ENCODE measurements at regions not wholly inside any gene's neighbourhood (a gene's known extent, or its start where the extent isn't known, plus 50 kb on each side); places are given as distances from the start of the nearest gene placed in this dataset.

DNA sequence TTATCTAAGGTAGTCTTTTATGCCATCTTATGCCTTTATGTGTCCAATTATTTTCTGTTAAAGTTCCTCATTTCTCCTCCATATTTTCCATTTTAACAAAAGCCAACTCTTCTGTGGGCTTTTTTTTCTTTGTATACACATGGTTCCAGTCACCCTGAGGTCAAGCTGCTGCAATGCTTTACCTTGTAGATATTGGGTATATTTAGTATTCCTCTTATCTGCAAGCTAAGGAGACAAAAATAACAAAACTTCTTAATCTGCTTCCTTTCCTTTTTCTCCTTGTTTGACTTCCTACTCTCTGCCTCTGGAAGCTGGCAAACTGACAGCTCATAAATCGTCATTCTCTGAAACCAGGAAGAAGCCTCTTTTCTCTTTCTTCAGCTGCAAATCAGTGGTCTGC is 885.0 kb upstream of the LRRN3 start:
- CTCF ChIA-PET, result no interaction called here
- no peaks in the 10 kb centered on the region for H3K36me3 ChIP-seq (ENCODE audit: control insufficient read depth in 2 of 2, insufficient read depth in 2 of 2, low read length in 1 of 2)
- SMC1A ChIA-PET (ENCODE audit: uncharacterized antibody, unreplicated experiment), result no interaction called here
- POLR2A ChIA-PET, result no interaction called here
- H3K4me3 ChIP-seq, result no peak overlapping the region
- H3K4me1 ChIP-seq (ENCODE audit: control insufficient read depth, insufficient read depth, low read length), result no peaks in the 10 kb centered on the region
- H3K79me2 ChIP-seq (ENCODE audit: control insufficient read depth, insufficient read depth, low read length), result no peaks in the 10 kb centered on the region
- no peak overlapping the region for H2AFZ ChIP-seq (ENCODE audit: control insufficient read depth, low read depth, low read length)
- in situ Hi-C loops (cut with MboI) (no loop called here), intact Hi-C loops (cut with micrococcal nuclease; ENCODE audit: unreplicated experiment) (no loop called here)
- H3K4me2 ChIP-seq (ENCODE audit: control insufficient read depth, insufficient read depth), result no peak overlapping the region
- ATAC-seq (no peak), FAIRE-seq (no peak), DNase-seq (ENCODE audit: low read depth, low spot score) (no peak)
- no peaks in the 10 kb centered on the region for H4K20me1 ChIP-seq (ENCODE audit: control insufficient read depth, insufficient read depth)
- H3K27ac ChIP-seq (ENCODE audit: control insufficient read depth, insufficient read depth), result no peak overlapping the region
- H3K9me3 ChIP-seq (replicated peaks; ENCODE audit: control insufficient read depth, insufficient read depth, low read length), result no peaks in the 10 kb centered on the region
- TF ChIP-seq POU2F2 (IDR thresholded peaks at IDR 0.05; ENCODE audit: borderline replicate concordance, low read depth, low read length) (no peak), NRF1 (conservative IDR thresholded peaks at IDR 0.05; ENCODE audit: low read depth, low read length) (no peak), PAX5 (IDR thresholded peaks at IDR 0.05; ENCODE audit: borderline replicate concordance, low read depth, low read length) (no peak), KDM1A (IDR thresholded peaks at IDR 0.05; ENCODE audit: borderline replicate concordance) (no peak), LARP7 (IDR thresholded peaks at IDR 0.05) (no peak), ZNF622 (IDR thresholded peaks at IDR 0.05) (no peak), GABPA (IDR thresholded peaks at IDR 0.05; ENCODE audit: low read depth) (no peak), EZH2 (IDR thresholded peaks at IDR 0.05; ENCODE audit: borderline replicate concordance, control insufficient read depth, low read depth, low read length) (no peak), NR2C2 (IDR thresholded peaks at IDR 0.05; ENCODE audit: borderline replicate concordance, control insufficient read depth, insufficient read length, low read depth) (no peak), SP1 (IDR thresholded peaks at IDR 0.05; ENCODE audit: low read depth, low read length) (no peak), SPI1 (IDR thresholded peaks at IDR 0.05; ENCODE audit: borderline replicate concordance, insufficient read depth, low read depth, low read length) (no peak), CBX3 (IDR thresholded peaks at IDR 0.05; ENCODE audit: borderline replicate concordance, low read depth) (no peak), ZNF24 (IDR thresholded peaks at IDR 0.05) (no peak), SREBF2 (IDR thresholded peaks at IDR 0.05; ENCODE audit: low read length) (no peak), RCOR1 (conservative IDR thresholded peaks at IDR 0.05; ENCODE audit: low read depth, low read length) (no peak), NR2C1 (IDR thresholded peaks at IDR 0.05) (no peak), NFYB (IDR thresholded peaks at IDR 0.05; ENCODE audit: insufficient read depth, low read depth, low read length) (no peak)
- TF ChIP-seq, protein P1, sequence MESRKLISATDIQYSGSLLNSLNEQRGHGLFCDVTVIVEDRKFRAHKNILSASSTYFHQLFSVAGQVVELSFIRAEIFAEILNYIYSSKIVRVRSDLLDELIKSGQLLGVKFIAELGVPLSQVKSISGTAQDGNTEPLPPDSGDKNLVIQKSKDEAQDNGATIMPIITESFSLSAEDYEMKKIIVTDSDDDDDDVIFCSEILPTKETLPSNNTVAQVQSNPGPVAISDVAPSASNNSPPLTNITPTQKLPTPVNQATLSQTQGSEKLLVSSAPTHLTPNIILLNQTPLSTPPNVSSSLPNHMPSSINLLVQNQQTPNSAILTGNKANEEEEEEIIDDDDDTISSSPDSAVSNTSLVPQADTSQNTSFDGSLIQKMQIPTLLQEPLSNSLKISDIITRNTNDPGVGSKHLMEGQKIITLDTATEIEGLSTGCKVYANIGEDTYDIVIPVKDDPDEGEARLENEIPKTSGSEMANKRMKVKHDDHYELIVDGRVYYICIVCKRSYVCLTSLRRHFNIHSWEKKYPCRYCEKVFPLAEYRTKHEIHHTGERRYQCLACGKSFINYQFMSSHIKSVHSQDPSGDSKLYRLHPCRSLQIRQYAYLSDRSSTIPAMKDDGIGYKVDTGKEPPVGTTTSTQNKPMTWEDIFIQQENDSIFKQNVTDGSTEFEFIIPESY (IDR thresholded peaks at IDR 0.05), result no peak
- TF ChIP-seq, protein P2, sequence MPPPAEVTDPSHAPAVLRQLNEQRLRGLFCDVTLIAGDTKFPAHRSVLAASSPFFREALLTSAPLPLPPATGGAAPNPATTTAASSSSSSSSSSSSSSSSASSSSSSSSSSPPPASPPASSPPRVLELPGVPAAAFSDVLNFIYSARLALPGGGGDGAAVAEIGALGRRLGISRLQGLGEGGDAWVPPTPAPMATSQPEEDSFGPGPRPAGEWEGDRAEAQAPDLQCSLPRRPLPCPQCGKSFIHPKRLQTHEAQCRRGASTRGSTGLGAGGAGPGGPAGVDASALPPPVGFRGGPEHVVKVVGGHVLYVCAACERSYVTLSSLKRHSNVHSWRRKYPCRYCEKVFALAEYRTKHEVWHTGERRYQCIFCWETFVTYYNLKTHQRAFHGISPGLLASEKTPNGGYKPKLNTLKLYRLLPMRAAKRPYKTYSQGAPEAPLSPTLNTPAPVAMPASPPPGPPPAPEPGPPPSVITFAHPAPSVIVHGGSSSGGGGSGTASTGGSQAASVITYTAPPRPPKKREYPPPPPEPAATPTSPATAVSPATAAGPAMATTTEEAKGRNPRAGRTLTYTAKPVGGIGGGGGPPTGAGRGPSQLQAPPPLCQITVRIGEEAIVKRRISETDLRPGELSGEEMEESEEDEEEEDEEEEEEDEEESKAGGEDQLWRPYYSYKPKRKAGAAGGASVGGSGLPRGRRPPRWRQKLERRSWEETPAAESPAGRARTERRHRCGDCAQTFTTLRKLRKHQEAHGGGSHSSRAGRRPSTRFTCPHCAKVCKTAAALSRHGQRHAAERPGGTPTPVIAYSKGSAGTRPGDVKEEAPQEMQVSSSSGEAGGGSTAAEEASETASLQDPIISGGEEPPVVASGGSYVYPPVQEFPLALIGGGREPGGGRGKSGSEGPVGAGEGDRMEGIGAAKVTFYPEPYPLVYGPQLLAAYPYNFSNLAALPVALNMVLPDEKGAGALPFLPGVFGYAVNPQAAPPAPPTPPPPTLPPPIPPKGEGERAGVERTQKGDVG (CRISPR knock-in tag; IDR thresholded peaks at IDR 0.05), result no peak
- H3K9ac ChIP-seq (ENCODE audit: control insufficient read depth, insufficient read depth, low read length), result no peak overlapping the region
- RAD21 ChIA-PET (ENCODE audit: unreplicated experiment), result no interaction called here
- BruUV-seq (replicated peaks), result no TSS peak
- WGBS (ENCODE audit: insufficient coverage, insufficient replicate concordance, low lambda C conversion rate, missing lambda C conversion rate), result 0% methylated on average over 1 of the region's 1 CpG
- no peaks in the 10 kb centered on the region for H3K27me3 ChIP-seq (replicated peaks in 1 of 2; ENCODE audit: control insufficient read depth in 2 of 2, insufficient read depth in 2 of 2, low read length in 1 of 2)
